Hepatic stellate cell (primary cell): ENCODE measurements at regions not wholly inside any gene's neighbourhood (a gene's known extent, or its start where the extent isn't known, plus 50 kb on each side); places are given as distances from the start of the nearest gene placed in this dataset.
"Not testable (repeated sequence)": the region's sequence is repeated elsewhere in the genome, so short reads cannot be mapped to it uniquely, and the experiment has no call there.

Experiments
- DNase-seq: peaks from one replicate; pipeline ENCODE4 v3.0.0; 2011; ENCODE audit warnings: low spot score

GRCh38 chr17:83192161-83192788 is 112.9 kb downstream of the METRNL start:
- peak; percentile 75 for DNase-seq

- DNase-seq: not testable (repeated sequence)
Measured at GRCh38 chr17:83192789-83193335, 113.5 kb downstream of the METRNL start.

GRCh38 chr17:83193336-83194185 is 114.2 kb downstream of the METRNL start:
- DNase-seq: no peak

- DNase-seq: no peak
Measured at GRCh38 chr17:83194186-83194561, 114.8 kb downstream of the METRNL start.

- DNase-seq: no peak
Measured at GRCh38 chr17:83194761-83195329, 115.4 kb downstream of the METRNL start.

GRCh38 chr17:83195330-83196023 is 116.1 kb downstream of the METRNL start:
- DNase-seq: no peak

- no peak for DNase-seq
Measured at GRCh38 chr17:83196024-83196365, 116.6 kb downstream of the METRNL start.

GRCh38 chr17:83196366-83196765 is 117.0 kb downstream of the METRNL start:
- no peak for DNase-seq

GRCh38 chr17:83196973-83197880 is 117.8 kb downstream of the METRNL start:
- no peak for DNase-seq

- no peak for DNase-seq
Measured at GRCh38 chr17:83198366-83199341, 119.2 kb downstream of the METRNL start.

GRCh38 chr17:83199500-83200201 is 120.2 kb downstream of the METRNL start:
- no peak for DNase-seq

- no peak for DNase-seq
Measured at GRCh38 chr17:83200231-83200699, 120.9 kb downstream of the METRNL start.

- no peak for DNase-seq
Measured at GRCh38 chr17:83200751-83201150, 121.3 kb downstream of the METRNL start.

GRCh38 chr17:83201206-83202001 is 122.0 kb downstream of the METRNL start:
- no peak for DNase-seq

- DNase-seq: no peak
Measured at GRCh38 chr17:83202002-83203000, 122.9 kb downstream of the METRNL start.

- peak; percentile 94 for DNase-seq
Measured at GRCh38 chr17:83203073-83203471, 123.7 kb downstream of the METRNL start.
